HCT116 (cell line): ENCODE measurements at regions not wholly inside any gene's neighbourhood (a gene's known extent, or its start where the extent isn't known, plus 50 kb on each side); places are given as distances from the start of the nearest gene placed in this dataset.

ENCODE experiments used
- ATAC-seq: fragments of 200-7000 bp; cut with Tn5 transposase; 2 replicates; pipeline ENCODE4 v1.9.1; 2020; ENCODE audit warnings: mild to moderate bottlenecking, moderate library complexity
- BruUV-seq: library from RNA; stranded (reverse); fragments of 400-500 nt; replicated peaks from 2 replicates; lab custom pipeline; 2021; lab: Mats Ljungman, UMichigan
- CTCF ChIA-PET: fragments of 300-600 bp; sonication (Branson Sonifier 250); formaldehyde crosslinking; loops from one replicate; lab custom pipeline; 2021; ENCODE audit warnings: antibody characterized with exemption; lab: Charles Lee
- POLR2A ChIA-PET: fragments of 300-600, 350-600 bp; sonication (Branson Sonifier 250); formaldehyde crosslinking; loops from one replicate; lab custom pipeline; 2021; ENCODE audit warnings: antibody characterized with exemption; lab: Charles Lee
- RAD21 ChIA-PET, 2 experiments: fragments of 300-600 bp; sonication (Branson Sonifier 250); formaldehyde crosslinking; loops; one replicate each; lab custom pipeline; 2023; ENCODE audit warnings: low total read pairs in 2 of 2; ENCODE audit not compliant: uncharacterized antibody in 2 of 2, unreplicated experiment in 2 of 2, low non-redundant PET in 1 of 2; lab: Charles Lee
- DNase-seq: peaks from one replicate; pipeline ENCODE4 v3.0.0-alpha.2; 2010; ENCODE audit warnings: low read depth, low spot score
- H2AFZ ChIP-seq: fragments of 200-600 bp; shearing (Covaris generic), sonication (generic); 2 replicates; pipeline ENCODE4 v1.6.1; 2017; ENCODE audit warnings: low read depth, mixed run types, mixed read lengths, antibody characterized with exemption, low read length; ENCODE audit not compliant: poor library complexity, severe bottlenecking
- H3K27ac ChIP-seq: 2 replicates; pipeline ENCODE4 v1.5.1; 2012; ENCODE audit warnings: low read depth, low read length
- H3K27me3 ChIP-seq: fragments of 200-600 bp; sonication (generic); 2 replicates; pipeline ENCODE4 v1.6.1; 2016; ENCODE audit warnings: mixed run types, low read length, mixed read lengths; ENCODE audit not compliant: insufficient read depth
- H3K36me3 ChIP-seq, 2 experiments: fragments of 200-500 bp in 1 of 2; fragments of 200-600 bp in 1 of 2; sonication (Bioruptor generic) in 1 of 2; sonication (generic) in 1 of 2; 2 replicates each; pipeline versions ENCODE4 v1.5.1 to v1.6.1; 2014 to 2016; ENCODE audit warnings: low read length in 2 of 2, inconsistent platforms in 1 of 2, mixed read lengths in 1 of 2, mixed run types in 1 of 2; ENCODE audit not compliant: insufficient read depth in 2 of 2, control insufficient read depth in 1 of 2
- H3K4me1 ChIP-seq, 2 experiments: fragments of 200-600 bp in 1 of 2; sonication (generic) in 1 of 2; 2 replicates each; pipeline versions ENCODE4 v1.5.1 to v1.6.1; 2012 to 2017; ENCODE audit warnings: low read length in 2 of 2, inconsistent platforms in 1 of 2, mild to moderate bottlenecking in 1 of 2, mixed read lengths in 1 of 2, mixed run types in 1 of 2, moderate library complexity in 1 of 2; ENCODE audit not compliant: insufficient read depth in 2 of 2, control insufficient read depth in 1 of 2
- H3K4me2 ChIP-seq: fragments of 200-600 bp; sonication (generic); 2 replicates; pipeline ENCODE4 v1.6.1; 2017; ENCODE audit warnings: mixed run types, low read length, mixed read lengths
- H3K4me3 ChIP-seq, 2 experiments: fragments of 200-600 bp in 1 of 2; sonication (generic) in 1 of 2; replicated peaks in 1 of 2; 2 replicates each; pipeline ENCODE4 v1.5.1; 2011 to 2016; ENCODE audit warnings: low read length in 2 of 2, control low read depth in 1 of 2, low read depth in 1 of 2, mild to moderate bottlenecking in 1 of 2, mixed read lengths in 1 of 2, mixed run types in 1 of 2
- H3K79me2 ChIP-seq: fragments of 200-600 bp; sonication (generic); 2 replicates; pipeline ENCODE4 v1.6.1; 2017; ENCODE audit warnings: mild to moderate bottlenecking, mixed run types, low read length, moderate library complexity, mixed read lengths; ENCODE audit not compliant: insufficient read depth
- H3K9ac ChIP-seq: fragments of 200-600 bp; sonication (generic); 2 replicates; pipeline ENCODE4 v1.6.1; 2016; ENCODE audit warnings: low read length, mixed read lengths
- H3K9me2 ChIP-seq: fragments of 200-600 bp; sonication (generic), shearing (Covaris generic); 2 replicates; pipeline ENCODE4 v1.6.1; 2017; ENCODE audit warnings: mixed run types, mild to moderate bottlenecking, moderate library complexity; ENCODE audit not compliant: insufficient read depth
- H3K9me3 ChIP-seq, 2 experiments: fragments of 200-500 bp in 1 of 2; fragments of 200-600 bp in 1 of 2; sonication (Bioruptor generic) in 1 of 2; sonication (generic) in 1 of 2; 2 replicates each; pipeline ENCODE4 v1.6.1; 2014 to 2017; ENCODE audit warnings: low read length in 2 of 2, mixed read lengths in 2 of 2, inconsistent platforms in 1 of 2, low read depth in 1 of 2, mild to moderate bottlenecking in 1 of 2, mixed run types in 1 of 2, moderate library complexity in 1 of 2; ENCODE audit not compliant: control insufficient read depth in 1 of 2, insufficient read depth in 1 of 2
- H4K20me1 ChIP-seq: fragments of 200-600 bp; sonication (generic), shearing (Covaris generic); 2 replicates; pipeline ENCODE4 v1.6.1; 2017; ENCODE audit warnings: mixed run types, mild to moderate bottlenecking, moderate library complexity; ENCODE audit not compliant: insufficient read depth
- CTCF ChIP-seq, 3 experiments: fragments of 200-600 bp in 1 of 3; sonication (generic) in 1 of 3; IDR thresholded peaks in 2 of 3; conservative IDR thresholded peaks in 1 of 3; 2 replicates each; pipeline ENCODE4 v1.5.1; 2012 to 2017; ENCODE audit warnings: low read depth in 2 of 3, low read length in 2 of 3, antibody characterized with exemption in 1 of 3, borderline replicate concordance in 1 of 3, control low read depth in 1 of 3, mild to moderate bottlenecking in 1 of 3, mixed read lengths in 1 of 3, mixed run types in 1 of 3, moderate library complexity in 1 of 3; ENCODE audit not compliant: insufficient read depth in 1 of 3
- EZH2phosphoT487 ChIP-seq: fragments of 200-600 bp; IDR thresholded peaks from 2 replicates; pipeline ENCODE4 v1.6.1; 2018; ENCODE audit warnings: antibody characterized with exemption, borderline replicate concordance
- POLR2A ChIP-seq: IDR thresholded peaks from 2 replicates; pipeline ENCODE4 v1.7.0; 2011; ENCODE audit warnings: borderline replicate concordance; ENCODE audit not compliant: insufficient read depth, insufficient read length; ENCODE audit errors: extremely low read depth
- POLR2AphosphoS5 ChIP-seq: IDR thresholded peaks from 2 replicates; pipeline ENCODE4 v1.6.1; 2011; ENCODE audit warnings: mild to moderate bottlenecking, low read depth, low read length, moderate library complexity
- RAD21 ChIP-seq: IDR thresholded peaks from 2 replicates; pipeline ENCODE4 v1.6.1; 2012; ENCODE audit warnings: low read depth, mild to moderate bottlenecking
- REST ChIP-seq: IDR thresholded peaks from 2 replicates; pipeline ENCODE4 v1.6.1; 2012; ENCODE audit warnings: low read depth
- SIN3A ChIP-seq: IDR thresholded peaks from 2 replicates; pipeline ENCODE4 v1.6.1; 2012; ENCODE audit warnings: low read depth
- SRF ChIP-seq: IDR thresholded peaks from 2 replicates; pipeline ENCODE4 v1.6.1; 2012; ENCODE audit warnings: low read depth
- ZFX ChIP-seq: fragments of 450-650 bp; IDR thresholded peaks from 2 replicates; pipeline ENCODE4 v1.6.1; 2017
- ZNF274 ChIP-seq: fragments of 200-500 bp; sonication (Bioruptor generic); IDR thresholded peaks from 2 replicates; pipeline ENCODE4 v1.6.1; 2014; ENCODE audit warnings: mild to moderate bottlenecking, low read depth, low read length, inconsistent platforms
- intact Hi-C: fragments of 100-400 bp; cut with micrococcal nuclease; formaldehyde crosslinking; loops from 2 replicates; pipeline ENCODE4 v1.10.0; 2022

GRCh38 chr5:102622262-102622661 is 123.5 kb upstream of the SLCO6A1 start:
- intact Hi-C loops, result no loop called here
- POLR2A ChIA-PET, result no interaction called here
- RAD21 ChIA-PET, result no interaction called here
- TF ChIP-seq POLR2A (no peak), REST (no peak), POLR2AphosphoS5 (no peak), ZFX (no peak), SIN3A (no peak), CTCF (IDR thresholded peaks at IDR 0.05 in 2 of 3, conservative IDR thresholded peaks at IDR 0.05 in 1 of 3; ENCODE audit: borderline replicate concordance in 1 of 3, insufficient read depth in 1 of 3, low read depth in 2 of 3, low read length in 2 of 3) (no peak), EZH2phosphoT487 (no peak), ZNF274 (no peak), SRF (no peak), RAD21 (no peak)
- no peak overlapping the region for H3K27ac ChIP-seq
- CTCF ChIA-PET, result no interaction called here
- ATAC-seq (no peak), DNase-seq (no peak)
- H2AFZ ChIP-seq, result no peak overlapping the region
- peaks cover 3 to 5% of the 10 kb centered on the region in 2 experiments; a peak in 2 of 4 replicates for H3K4me1 ChIP-seq
- no peaks in the 10 kb centered on the region for H3K9me2 ChIP-seq
- no peaks in the 10 kb centered on the region for H3K36me3 ChIP-seq
- H4K20me1 ChIP-seq, result no peaks in the 10 kb centered on the region
- no peaks in the 10 kb centered on the region for H3K27me3 ChIP-seq
- no peak overlapping the region for H3K4me2 ChIP-seq
- no peaks in the 10 kb centered on the region for H3K79me2 ChIP-seq
- BruUV-seq, result no TSS peak
- no peak overlapping the region for H3K9ac ChIP-seq
- H3K9me3 ChIP-seq, result peaks cover 0 to 7% of the 10 kb centered on the region in 2 experiments; a peak in 1 of 4 replicates
- no peak overlapping the region for H3K4me3 ChIP-seq
